HTR-8/SVneo (cell line): ENCODE measurements at regions not wholly inside any gene's neighbourhood (a gene's known extent, or its start where the extent isn't known, plus 50 kb on each side); places are given as distances from the start of the nearest gene placed in this dataset.

Source experiments
- DNase-seq: peaks from one replicate; pipeline ENCODE4 v3.0.0; 2011; ENCODE audit warnings: low spot score, mixed read lengths; ENCODE audit not compliant: insufficient read length
- FAIRE-seq: peaks from 2 replicates; lab custom pipeline; 2011; peaks lifted over from hg19 to GRCh38; lab: Jason Lieb, UNC

GRCh38 chr3:6189384-6189783 lies 671.5 kb upstream of the GRM7 start:
- no peak for FAIRE-seq
- no peak for DNase-seq

- DNase-seq (no peak), FAIRE-seq (no peak)
Observed at GRCh38 chr3:6204891-6205290, 656.0 kb upstream of the GRM7 start.

DNA sequence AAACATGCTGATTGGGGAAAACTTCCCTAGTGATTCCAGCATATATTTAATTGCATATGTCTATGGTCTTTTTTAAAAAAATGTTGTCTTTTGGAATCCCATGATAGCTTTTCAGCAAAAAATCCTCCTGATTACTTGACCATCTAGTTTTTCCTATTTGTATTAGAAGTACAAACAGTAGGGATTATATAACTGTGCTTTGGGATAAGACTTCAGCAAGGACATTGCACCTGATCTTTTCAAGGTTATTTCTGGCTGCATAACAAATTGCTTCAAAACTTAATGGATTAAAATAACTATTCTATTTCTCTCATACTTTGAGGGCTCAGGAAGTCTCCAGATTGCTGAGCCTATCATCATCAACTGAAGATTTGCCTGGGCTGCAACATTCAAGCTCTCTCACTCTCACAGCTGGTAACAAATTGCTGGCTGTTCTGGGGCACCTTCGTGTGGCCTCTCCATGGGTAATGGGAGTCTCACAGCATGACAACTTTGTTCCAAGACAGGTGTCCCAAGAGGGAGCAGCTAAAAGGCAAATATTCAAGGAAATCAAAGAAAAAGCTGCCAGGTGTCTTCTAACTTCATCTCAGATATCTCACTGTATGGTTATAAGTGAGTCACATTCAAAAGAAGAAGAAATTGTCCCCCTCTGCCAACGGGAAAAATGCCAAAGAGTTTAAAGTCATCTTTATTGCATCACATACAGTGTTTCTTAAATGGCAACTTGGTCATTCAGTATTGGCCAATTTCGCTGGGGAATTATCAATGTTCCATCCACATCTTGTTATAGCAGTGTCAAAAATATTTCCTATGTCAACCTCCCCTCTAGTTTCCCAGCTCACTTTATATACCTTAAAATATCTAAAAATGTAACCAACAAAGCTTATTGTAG lies 644.5 kb upstream of the GRM7 start:
- DNase-seq = no peak
- FAIRE-seq = no peak

DNA sequence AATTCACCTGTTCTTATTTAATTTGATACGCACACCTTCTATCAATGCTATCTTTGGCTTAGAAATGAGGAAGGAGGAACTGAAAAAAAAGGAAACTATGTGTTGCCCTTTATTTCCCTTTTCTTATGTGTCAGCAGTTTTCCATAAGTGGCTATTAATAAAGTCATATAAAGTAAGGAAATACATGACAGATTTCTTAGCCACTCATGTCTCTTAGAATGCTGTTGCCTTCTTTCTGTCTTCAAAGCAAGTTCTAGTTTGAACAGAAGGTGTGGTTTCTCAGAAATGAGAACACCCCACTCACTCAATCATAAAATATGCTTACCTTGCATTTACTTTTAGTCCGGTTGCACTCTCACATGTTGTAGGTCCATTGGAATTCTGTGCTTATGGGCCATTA lies 640.5 kb upstream of the GRM7 start:
- FAIRE-seq (no peak), DNase-seq (no peak)

GRCh38 chr3:6222069-6222468 lies 638.8 kb upstream of the GRM7 start:
- DNase-seq (no peak), FAIRE-seq (no peak)

DNA sequence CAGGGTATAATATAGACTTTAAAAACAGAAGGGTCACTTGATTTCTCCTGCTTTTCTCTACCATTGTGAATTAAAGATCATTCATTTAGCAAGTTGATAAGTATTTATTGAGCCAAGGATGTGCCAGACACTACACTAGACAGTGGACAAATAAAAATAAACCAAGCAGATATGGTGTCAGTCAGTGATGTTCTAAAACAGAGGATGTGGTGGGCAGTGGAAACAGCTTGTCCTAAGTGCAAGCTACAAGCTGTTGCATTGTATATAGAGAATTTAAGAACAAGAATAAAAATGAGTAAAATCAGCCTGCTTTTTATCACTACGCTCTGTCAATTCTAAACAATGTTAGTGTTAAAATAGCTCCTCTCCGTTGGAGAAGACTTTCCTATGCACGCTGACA lies 637.3 kb upstream of the GRM7 start:
- no peak for FAIRE-seq

GRCh38 chr3:6228958-6229683 lies 631.8 kb upstream of the GRM7 start:
- FAIRE-seq = no peak
- no peak for DNase-seq

More for the DNA sequence above, 637.3 kb upstream of the GRM7 start:
- DNase-seq = no peak

GRCh38 chr3:6229778-6230410 lies 631.0 kb upstream of the GRM7 start:
- FAIRE-seq = no peak
- DNase-seq = no peak

DNA sequence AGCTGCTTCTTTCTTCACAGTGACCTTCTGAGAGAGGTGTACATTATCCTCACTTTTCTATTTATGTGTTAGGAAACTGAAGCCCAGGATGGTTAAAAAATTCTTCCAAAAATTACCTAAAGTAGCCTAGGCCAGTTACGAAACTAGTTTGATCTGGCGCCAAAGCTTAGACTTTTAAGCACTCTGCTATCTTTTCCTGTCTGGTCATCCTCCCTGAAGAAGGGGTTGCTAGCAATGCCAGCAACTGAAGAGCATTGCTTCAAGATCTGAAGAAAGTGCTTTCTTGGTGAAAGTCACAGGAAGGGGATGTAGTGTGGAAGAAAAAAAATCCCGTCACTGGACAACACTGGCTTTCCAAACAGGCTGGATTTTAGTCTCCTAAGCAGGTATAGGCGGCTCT lies 618.8 kb upstream of the GRM7 start:
- FAIRE-seq = no peak
- DNase-seq = no peak

GRCh38 chr3:6248528-6248927 lies 612.4 kb upstream of the GRM7 start:
- FAIRE-seq (no peak), DNase-seq (no peak)

- FAIRE-seq (no peak), DNase-seq (no peak)
Observed at GRCh38 chr3:6249679-6250078, 611.2 kb upstream of the GRM7 start.

GRCh38 chr3:6250167-6250566 lies 610.7 kb upstream of the GRM7 start:
- DNase-seq (no peak), FAIRE-seq (no peak)

DNA sequence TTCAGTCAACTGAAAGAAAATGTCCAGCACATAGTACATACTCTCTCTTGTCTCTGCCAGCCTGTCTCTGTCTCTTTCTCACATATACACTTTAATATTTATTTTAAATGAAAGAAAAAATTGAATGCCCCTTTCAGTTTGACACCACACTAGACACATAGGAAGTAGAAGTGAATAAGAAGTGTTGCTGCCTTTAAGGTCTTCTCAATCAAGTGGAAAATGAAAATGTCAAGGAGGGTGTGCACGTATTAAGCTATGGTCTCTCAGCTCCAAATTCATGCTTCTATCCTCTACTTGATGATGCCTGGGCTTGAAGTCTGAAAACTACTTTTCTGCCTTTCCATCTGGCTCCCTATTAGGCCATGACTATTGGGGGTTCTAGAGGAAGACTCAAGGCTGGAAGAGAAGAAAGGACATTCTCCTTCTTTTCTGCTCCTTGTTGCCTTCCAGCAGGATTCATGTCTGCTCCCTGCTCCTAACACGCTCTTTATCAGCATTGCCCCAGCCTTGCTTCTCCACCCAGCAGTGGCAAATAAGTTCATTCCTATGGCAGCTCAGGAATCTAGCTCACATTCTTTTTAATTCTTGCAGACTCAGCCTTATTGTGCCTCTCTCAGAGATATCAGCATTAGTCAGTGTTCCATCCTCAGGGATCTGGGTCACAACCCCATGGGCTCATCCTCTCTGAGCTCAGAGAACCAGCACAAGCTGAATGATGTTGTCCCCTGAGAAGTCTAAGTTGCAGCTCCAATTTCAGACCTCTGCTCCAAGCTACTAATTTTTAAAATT lies 609.1 kb upstream of the GRM7 start:
- no peak for DNase-seq
- no peak for FAIRE-seq

GRCh38 chr3:6254490-6254889 lies 606.4 kb upstream of the GRM7 start:
- FAIRE-seq = no peak

DNA sequence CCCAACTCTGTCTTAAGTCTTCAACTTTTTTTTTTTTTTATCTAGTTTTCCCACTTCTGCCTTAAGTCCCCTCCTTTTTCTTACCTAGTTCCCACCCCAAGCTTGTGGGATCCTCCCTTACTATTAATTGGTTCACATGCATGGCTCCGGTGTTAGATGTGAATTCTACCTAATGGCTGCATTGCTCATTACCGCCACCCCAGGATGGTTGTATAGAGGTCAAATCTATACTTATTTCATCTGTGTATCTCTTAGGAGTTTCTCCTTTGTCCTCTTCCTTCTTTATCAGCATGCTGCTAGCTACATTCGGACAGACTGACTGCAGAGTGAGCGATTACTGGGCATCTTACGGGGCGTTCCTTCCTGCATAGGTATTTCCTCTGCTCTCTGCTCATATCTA lies 605.7 kb upstream of the GRM7 start:
- FAIRE-seq (no peak), DNase-seq (no peak)

More at GRCh38 chr3:6254490-6254889, 606.4 kb upstream of the GRM7 start:
- DNase-seq = no peak

DNA sequence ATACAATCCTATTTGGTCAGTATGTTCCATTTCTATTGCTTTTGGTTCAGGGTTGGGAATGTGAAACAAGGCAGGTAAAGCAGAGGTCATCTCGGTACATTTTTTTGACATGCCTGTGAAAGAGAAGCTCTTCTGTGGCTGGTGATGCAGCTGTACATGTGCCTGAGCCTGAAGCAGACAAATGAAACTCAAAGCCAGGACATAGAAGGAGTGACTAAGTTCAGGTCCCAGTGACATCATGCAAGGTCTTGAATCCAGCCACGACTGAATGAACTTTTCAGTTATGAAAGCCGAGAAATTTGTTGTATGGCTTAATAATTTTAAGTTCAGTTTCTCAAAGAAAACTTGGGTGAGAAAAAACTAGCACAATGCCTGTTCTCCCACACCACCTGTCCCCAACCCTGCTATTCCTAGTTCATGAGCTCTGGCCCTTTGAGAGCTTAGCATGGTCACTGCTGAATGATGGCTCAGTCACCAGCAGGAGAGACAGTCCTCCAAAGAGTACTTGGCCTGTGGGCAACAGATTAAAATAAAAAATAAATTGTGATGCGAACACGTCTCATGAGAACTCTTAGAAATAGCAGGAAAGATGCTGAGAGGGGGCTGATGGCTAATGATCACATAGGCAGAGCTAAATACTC lies 600.2 kb upstream of the GRM7 start:
- no peak for FAIRE-seq

DNA sequence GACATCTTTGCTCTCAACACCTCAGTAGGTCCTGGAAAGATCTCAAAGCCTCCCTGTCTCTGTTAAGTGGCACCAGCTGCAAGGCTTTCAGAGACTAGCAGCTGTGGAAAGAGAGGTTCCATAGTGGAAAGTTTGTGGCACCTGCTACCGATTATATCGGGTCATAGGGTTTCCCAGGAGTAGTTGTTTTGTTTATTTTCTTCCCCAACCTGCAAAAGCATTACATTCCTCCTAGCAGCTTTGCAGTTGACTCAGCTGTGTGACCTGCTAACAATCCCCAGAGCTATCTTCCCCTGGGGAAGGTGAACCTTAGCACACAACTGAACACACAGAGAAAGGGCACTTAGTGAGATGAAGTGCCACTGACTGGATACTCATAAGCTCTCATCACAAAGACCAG lies 598.9 kb upstream of the GRM7 start:
- DNase-seq (no peak), FAIRE-seq (no peak)

More for the DNA sequence above, 600.2 kb upstream of the GRM7 start:
- DNase-seq = no peak

- FAIRE-seq = no peak
- DNase-seq = no peak
Observed at GRCh38 chr3:6264036-6264435, 596.9 kb upstream of the GRM7 start.

- DNase-seq = no peak
- FAIRE-seq = no peak
Observed at GRCh38 chr3:6264906-6265305, 596.0 kb upstream of the GRM7 start.

DNA sequence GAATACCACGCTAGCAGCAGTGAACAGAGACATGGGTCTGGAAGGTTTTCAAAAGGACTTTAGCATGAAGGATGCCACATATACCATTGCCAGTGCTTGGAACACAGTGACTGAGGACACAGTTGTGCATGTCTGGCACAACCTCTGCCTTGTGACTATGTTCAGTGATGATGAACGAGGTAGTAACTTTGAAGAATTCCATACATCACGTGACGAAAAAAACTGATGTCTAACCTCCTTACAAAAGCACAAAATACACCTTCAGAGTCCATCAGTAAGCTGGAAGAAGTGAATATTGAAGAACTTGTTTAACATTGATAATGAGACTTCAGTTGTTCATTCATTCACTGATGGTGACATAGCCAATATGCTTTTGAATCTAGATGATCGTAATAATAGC lies 594.8 kb upstream of the GRM7 start:
- FAIRE-seq = no peak
- DNase-seq = no peak
